Endodermal cell (in vitro differentiated cells): ENCODE measurements at regions not wholly inside any gene's neighbourhood (a gene's known extent, or its start where the extent isn't known, plus 50 kb on each side); places are given as distances from the start of the nearest gene placed in this dataset.

Source experiments
- DNase-seq: peaks from one replicate; pipeline ENCODE4 v3.0.0-alpha.2; 2017
- H3K27ac ChIP-seq: 2 replicates; pipeline ENCODE4 v1.5.1; 2013; ENCODE audit warnings: mild to moderate bottlenecking, low read depth, low read length, moderate library complexity
- H3K27me3 ChIP-seq: 2 replicates; pipeline ENCODE4 v1.6.1; 2013; ENCODE audit warnings: mild to moderate bottlenecking, low read length, moderate library complexity; ENCODE audit not compliant: insufficient read depth, control insufficient read depth, poor library complexity, severe bottlenecking
- H3K36me3 ChIP-seq: 2 replicates; pipeline ENCODE4 v1.7.0; 2013; ENCODE audit warnings: mild to moderate bottlenecking, low read length, moderate library complexity; ENCODE audit not compliant: control insufficient read depth, insufficient read depth
- H3K4me1 ChIP-seq: one replicate; pipeline ENCODE4 v1.7.0; 2013; ENCODE audit warnings: low read length; ENCODE audit not compliant: control insufficient read depth, insufficient read depth
- H3K4me3 ChIP-seq: 2 replicates; pipeline ENCODE4 v1.5.1; 2013; ENCODE audit warnings: mild to moderate bottlenecking, low read length, moderate library complexity
- H3K9ac ChIP-seq: 2 replicates; pipeline ENCODE4 v1.6.1; 2013; ENCODE audit warnings: mild to moderate bottlenecking, low read length, moderate library complexity; ENCODE audit not compliant: poor library complexity, severe bottlenecking; ENCODE audit errors: extremely low read depth
- H3K9me3 ChIP-seq: 2 replicates; pipeline ENCODE4 v1.6.1; 2013; ENCODE audit warnings: mild to moderate bottlenecking, low read length, moderate library complexity; ENCODE audit not compliant: control insufficient read depth
- H3K27ac Mint-ChIP-seq: 2 replicates; pipeline ENCODE4 v1.8.0; 2020; ENCODE audit warnings: mixed read lengths
- H3K27me3 Mint-ChIP-seq: 2 replicates; pipeline ENCODE4 v1.8.0; 2021; ENCODE audit warnings: mild to moderate bottlenecking, mixed read lengths; ENCODE audit not compliant: insufficient read depth
- H3K36me3 Mint-ChIP-seq: 2 replicates; pipeline ENCODE4 v1.8.0; 2020; ENCODE audit warnings: low read depth, mixed read lengths
- H3K4me1 Mint-ChIP-seq: 2 replicates; pipeline ENCODE4 v1.8.0; 2020; ENCODE audit warnings: mixed read lengths
- H3K4me3 Mint-ChIP-seq: 2 replicates; pipeline ENCODE4 v1.8.0; 2020; ENCODE audit warnings: mild to moderate bottlenecking, moderate library complexity, mixed read lengths
- H3K9me3 Mint-ChIP-seq: 2 replicates; pipeline ENCODE4 v1.8.0; 2020; ENCODE audit warnings: mild to moderate bottlenecking, mixed read lengths
- WGBS, 2 experiments: methylation state at CpG; one replicate each; pipeline versions ENCODE4 v1.1.5 to v1.1.7; 2013; ENCODE audit warnings: missing lambda C conversion rate in 2 of 2, mixed read lengths in 1 of 2; ENCODE audit not compliant: insufficient coverage in 1 of 2, insufficient read length in 1 of 2; 5-methylcytosine and 5-hydroxymethylcytosine counted together
- TF ChIP-seq, protein P1 (sequence below): fragments of 200-600 bp; sonication (generic); conservative IDR thresholded peaks from 2 replicates; pipeline ENCODE4 v1.5.0; 2021; ENCODE audit warnings: antibody characterized with exemption, mild to moderate bottlenecking

DNA sequence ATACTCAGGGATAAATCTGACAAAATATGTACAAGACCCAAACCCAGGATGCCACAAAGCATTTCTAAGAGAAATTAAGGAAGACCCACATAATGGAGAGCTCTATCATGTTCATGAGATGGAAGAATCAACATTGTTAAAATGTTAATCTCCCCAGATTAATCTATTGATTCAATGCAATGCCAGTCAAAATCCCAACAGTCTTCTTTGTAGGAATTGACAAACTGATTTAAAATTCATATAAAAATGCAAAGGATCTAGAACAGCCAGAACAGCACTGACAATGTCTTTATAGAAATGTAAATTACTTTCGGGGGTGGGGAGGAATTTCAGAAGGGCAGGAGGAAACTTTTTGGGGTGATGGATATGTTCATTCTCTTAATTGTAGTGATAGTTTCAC lies 281.6 kb upstream of the SEMA6A start:
- Mint-ChIP-seq H3K9me3 (no peaks in the 10 kb centered on the region), H3K27ac (no peak overlapping the region), H3K36me3 (no peaks in the 10 kb centered on the region), H3K27me3 (no peaks in the 10 kb centered on the region), H3K4me1 (peaks cover 17% of the 10 kb centered on the region), H3K4me3 (no peak overlapping the region)
- WGBS, 2 experiments: 53% methylated on average over 1 of the region's 1 CpG; no CpG with 5 or more reads in 1 of the 2 experiments
- H3K4me3 ChIP-seq: no peak overlapping the region
- H3K27ac ChIP-seq: no peak overlapping the region
- no peaks in the 10 kb centered on the region for H3K27me3 ChIP-seq
- peaks cover 4% of the 10 kb centered on the region for H3K4me1 ChIP-seq
- TF ChIP-seq, protein P1, sequence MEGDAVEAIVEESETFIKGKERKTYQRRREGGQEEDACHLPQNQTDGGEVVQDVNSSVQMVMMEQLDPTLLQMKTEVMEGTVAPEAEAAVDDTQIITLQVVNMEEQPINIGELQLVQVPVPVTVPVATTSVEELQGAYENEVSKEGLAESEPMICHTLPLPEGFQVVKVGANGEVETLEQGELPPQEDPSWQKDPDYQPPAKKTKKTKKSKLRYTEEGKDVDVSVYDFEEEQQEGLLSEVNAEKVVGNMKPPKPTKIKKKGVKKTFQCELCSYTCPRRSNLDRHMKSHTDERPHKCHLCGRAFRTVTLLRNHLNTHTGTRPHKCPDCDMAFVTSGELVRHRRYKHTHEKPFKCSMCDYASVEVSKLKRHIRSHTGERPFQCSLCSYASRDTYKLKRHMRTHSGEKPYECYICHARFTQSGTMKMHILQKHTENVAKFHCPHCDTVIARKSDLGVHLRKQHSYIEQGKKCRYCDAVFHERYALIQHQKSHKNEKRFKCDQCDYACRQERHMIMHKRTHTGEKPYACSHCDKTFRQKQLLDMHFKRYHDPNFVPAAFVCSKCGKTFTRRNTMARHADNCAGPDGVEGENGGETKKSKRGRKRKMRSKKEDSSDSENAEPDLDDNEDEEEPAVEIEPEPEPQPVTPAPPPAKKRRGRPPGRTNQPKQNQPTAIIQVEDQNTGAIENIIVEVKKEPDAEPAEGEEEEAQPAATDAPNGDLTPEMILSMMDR: no peak
- H3K9ac ChIP-seq: no peak overlapping the region
- H3K9me3 ChIP-seq: no peaks in the 10 kb centered on the region
- DNase-seq: no peak
- no peaks in the 10 kb centered on the region for H3K36me3 ChIP-seq

DNA sequence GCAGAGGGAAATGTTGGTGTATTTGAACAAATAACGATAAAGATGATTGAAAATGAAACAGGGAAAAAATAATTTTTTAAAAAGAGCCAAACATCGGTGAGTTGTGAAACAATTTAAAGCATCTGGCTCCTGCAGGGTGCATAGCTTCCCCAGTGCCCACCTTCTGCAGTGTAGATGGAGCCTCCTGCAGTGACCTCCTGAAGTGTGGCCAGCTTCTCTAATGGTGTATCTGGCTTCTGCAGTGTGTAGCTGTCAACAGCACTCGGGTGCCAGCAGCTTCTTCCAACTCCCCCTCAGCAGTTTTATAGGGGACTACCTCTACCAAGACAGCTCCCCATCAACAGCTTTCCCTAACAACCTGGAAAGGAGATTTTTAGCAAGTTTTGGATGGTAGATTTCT lies 279.4 kb upstream of the SEMA6A start:
- no peaks in the 10 kb centered on the region for H3K36me3 ChIP-seq
- H3K9me3 ChIP-seq: no peaks in the 10 kb centered on the region
- Mint-ChIP-seq H3K36me3 (no peaks in the 10 kb centered on the region), H3K27ac (no peak overlapping the region), H3K9me3 (no peaks in the 10 kb centered on the region), H3K4me3 (no peak overlapping the region), H3K4me1 (peaks cover 13% of the 10 kb centered on the region), H3K27me3 (no peaks in the 10 kb centered on the region)
- peak; percentile 57 for DNase-seq
- no peak overlapping the region for H3K4me3 ChIP-seq
- peaks cover 3% of the 10 kb centered on the region for H3K4me1 ChIP-seq
- H3K27ac ChIP-seq: no peak overlapping the region
- 70 to 83% methylated on average over 2 to 3 of the region's 3 CpGs for WGBS, 2 experiments
- no peaks in the 10 kb centered on the region for H3K27me3 ChIP-seq
- TF ChIP-seq, protein P1: no peak
- no peak overlapping the region for H3K9ac ChIP-seq

DNA sequence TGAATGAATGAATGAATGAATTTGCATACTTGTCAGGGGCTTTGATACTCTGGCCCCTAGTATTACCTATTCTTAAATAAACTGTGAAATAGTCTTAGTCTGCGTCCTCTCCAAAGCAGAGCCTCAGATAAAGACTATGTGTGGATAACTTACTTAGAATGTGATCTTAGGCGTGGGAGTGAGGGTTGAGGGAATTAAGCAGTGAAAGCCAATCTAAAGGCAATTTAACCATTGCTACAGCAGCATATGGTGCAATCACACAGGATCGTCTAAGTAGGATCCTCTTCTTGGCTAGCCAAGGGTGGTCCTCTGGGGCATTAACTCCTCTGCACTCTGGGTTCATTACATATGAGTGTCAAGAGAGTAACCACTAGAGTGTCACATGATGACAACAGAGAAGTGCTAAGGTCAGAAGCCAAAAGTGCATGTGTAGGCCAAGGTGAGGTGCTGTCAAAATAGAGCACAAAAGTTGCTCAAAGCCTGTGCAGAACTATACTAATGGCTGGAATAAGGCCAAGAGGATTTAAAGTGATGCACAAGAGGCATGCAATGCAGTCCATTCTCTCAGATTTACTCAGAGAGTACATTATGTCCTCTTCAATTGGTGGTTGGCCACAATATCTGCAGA lies 274.4 kb upstream of the SEMA6A start:
- Histone ChIP-seq H3K27me3 (no peaks in the 10 kb centered on the region), H3K27ac (no peak overlapping the region), H3K4me3 (no peak overlapping the region), H3K36me3 (no peaks in the 10 kb centered on the region), H3K9ac (no peak overlapping the region), H3K4me1 (no peaks in the 10 kb centered on the region), H3K9me3 (no peaks in the 10 kb centered on the region)
- no peak overlapping the region for H3K4me3 Mint-ChIP-seq
- 75 to 87% methylated on average over 2 to 3 of the region's 3 CpGs for WGBS, 2 experiments
- no peak overlapping the region for H3K27ac Mint-ChIP-seq
- DNase-seq: peak; percentile 39
- no peaks in the 10 kb centered on the region for H3K9me3 Mint-ChIP-seq
- TF ChIP-seq, protein P1: no peak
- H3K36me3 Mint-ChIP-seq: no peaks in the 10 kb centered on the region
- H3K4me1 Mint-ChIP-seq: peaks cover 4% of the 10 kb centered on the region
- H3K27me3 Mint-ChIP-seq: no peaks in the 10 kb centered on the region
